NCI-H1105 (cell line): ENCODE measurements at regions not wholly inside any gene's neighbourhood (a gene's known extent, or its start where the extent isn't known, plus 50 kb on each side); places are given as distances from the start of the nearest gene placed in this dataset.
"Not testable (repeated sequence)": the region's sequence is repeated elsewhere in the genome, so short reads cannot be mapped to it uniquely, and the experiment has no call there.

Experiments used
- DNase-seq: peaks from one replicate; lab custom pipeline; 2025; lab: John Stamatoyannopoulos, UW

DNA sequence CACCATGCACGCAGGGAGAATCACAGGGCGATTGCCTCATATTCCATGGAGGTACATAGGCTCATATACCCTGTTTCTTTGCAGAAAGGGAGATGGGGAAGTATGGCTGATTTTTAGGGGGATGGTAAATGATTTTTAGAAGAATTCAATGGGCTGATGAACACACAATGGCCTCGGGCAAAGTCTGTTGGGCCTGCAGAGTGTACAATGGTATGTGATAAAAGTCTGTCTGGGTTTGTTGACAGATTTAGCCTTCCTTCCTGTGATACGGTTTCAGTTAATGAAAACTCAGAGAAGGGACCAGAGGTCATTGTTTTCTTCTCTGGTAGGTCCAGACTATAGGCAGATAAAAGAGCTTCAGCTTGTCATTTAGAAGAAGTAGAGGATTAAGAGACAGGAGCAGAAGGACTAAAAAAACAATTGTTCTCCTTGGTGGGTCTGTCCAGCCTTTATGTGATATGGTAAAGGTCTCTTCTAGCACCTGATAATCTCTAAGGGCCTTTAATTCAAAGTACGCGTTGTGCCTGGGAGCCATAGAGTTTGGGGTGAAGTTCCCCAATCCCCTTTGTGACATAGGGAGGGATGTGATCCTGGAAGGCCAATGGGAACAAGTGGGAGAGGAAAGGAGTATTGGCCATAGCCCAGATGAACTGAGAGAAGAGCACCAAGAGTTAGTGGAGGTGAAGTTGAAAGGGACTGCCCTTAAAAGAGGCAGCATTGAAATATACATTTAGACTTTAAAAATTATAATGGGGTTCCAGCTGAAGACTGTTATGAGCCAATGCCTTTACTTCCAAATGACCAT is 107.5 kb upstream of the SERPINE2 start:
- DNase-seq: no peak

DNA sequence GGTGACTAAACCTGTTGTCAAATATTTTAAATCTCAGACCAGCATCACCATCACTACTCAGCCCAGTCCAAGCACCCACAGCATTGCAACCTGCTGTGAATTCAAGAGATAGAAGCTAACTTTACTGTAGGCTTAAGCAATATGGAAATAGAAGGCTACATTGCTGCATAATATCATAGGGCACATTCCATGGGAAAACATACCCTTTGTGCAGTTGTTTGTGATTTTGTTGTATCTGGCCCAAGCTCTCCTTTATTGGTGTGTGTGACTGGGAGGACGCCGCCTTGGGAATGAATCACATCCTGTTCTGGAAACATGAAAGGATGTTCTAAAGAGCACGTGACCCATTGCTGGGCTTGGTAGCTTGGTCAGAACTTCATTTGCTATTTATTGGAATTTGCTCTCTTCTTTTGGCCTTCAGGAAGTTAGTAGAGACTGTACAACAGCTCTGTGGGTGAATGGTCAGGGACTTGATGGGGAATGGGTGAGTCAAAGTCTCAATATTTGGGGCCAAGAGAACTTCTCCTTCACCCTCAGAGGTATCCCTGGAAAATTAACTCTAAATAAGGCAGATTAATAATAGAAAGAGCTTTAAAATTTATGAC is 106.8 kb upstream of the SERPINE2 start:
- DNase-seq: no peak

DNA sequence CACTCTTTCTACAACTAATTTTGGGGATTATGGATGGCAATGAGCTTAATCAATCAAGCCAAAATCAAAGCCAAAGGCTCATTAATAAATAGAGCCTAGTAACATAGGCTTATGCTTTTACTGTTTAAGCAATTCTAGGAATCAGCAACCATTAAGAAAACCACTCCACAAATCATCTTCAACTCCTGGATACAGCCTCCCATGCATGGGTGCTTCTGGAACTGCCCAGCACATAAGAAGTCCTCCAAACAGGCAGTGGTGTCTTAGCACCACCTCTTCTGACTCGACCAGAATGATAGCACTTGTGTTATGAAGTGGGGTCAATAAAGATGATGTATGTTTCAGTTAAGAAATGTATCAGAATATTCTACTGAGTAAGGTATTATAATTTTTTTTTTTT is 104.4 kb upstream of the SERPINE2 start:
- DNase-seq: no peak

DNA sequence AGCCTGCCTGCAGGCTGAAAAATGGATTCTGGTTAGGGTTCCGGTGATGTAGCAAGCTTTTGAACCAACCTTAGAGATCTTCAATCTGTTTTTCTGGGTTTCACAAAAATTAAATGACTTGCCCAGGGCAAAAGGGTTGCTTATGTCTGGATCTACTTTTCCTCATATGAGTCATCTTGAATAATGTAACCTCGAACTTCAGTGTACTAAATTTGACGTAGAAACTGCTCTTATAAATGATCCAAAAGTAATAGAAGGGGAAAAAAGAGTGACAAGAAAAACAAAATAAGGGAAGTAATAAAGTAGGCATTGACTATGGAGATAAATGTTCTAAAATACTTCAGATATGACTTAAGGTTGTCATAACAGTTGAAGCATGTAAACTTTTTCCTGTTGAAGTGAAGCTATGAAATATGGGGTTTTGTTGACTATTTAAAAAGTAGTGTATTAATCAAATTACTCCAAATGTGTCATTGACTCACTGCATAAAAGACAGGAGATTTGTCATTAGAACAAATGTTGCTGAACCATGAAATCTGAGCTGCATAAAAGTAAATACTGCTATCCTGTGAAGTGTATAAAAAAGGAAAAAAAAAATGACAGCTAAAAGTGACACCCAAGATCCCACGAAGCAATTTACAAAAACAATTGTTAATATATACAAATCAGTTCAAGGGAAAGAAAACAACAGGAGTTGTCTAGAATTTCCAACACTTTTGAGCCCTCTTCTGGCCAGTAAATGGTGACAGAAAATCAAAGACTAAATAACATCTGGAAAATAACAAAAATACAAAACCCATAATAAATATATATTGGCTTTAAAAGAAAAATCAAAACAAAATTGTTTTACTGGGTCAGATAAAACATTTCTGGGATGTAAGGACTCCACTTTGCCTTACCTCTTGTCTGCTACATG is 103.6 kb upstream of the SERPINE2 start:
- DNase-seq: no peak

DNA sequence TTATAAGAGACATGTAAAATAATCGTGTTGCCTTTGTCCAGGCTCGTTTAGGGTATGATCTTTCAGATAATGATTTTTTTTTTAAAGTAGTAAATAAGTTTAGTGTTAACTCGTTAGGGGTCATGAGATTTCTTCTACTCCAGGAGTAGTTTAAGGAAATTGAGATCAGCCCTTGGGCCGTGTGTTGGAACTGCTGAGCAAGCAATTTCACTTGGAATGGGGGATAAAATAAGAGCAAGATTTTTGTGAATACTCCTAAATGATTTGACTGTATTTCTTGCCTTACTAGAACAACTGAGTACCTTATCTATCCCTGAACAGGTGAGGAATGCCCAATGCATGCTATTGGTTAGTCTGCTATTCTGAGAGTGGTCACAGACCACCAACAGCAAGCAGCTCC is 102.2 kb upstream of the SERPINE2 start:
- no peak for DNase-seq

DNA sequence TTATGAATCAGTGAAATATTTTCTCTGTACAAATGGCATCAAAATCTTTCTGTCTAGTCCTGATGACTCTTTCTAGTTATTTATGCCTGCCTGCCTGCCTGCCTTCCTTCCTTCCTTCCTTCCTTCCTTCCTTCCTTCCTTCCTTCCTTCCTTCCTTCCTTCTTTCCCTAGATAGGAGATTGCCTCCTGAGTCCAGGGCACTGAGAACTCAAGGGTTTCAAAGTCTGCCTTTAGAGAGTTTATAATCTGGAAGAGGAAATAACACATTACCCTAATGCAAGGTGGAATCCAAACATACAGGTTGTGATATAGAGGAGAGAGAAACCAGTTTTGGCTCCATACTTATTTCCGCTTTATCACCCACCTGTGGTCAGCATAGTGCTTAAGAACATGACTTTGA is 98.1 kb upstream of the SERPINE2 start:
- DNase-seq: no peak

DNA sequence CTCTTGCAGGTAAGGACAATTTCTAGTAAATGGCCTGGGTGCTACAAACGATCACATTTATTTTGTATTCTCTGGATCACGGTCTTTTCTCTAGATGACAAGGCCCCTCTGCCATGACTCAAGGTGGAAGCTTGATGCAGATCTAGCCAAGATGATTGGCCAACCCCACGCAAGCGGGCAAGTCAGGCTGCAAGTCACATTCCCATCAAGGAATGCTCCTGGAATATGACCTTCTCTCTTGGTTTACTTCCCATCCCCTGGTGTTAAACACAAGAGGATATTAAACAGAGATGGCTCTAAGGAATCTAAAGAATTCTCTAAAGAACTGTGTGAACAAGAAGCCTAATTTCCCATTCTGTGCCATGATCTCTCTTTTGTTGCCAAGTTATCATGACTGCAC is 97.3 kb upstream of the SERPINE2 start:
- DNase-seq: no peak

DNA sequence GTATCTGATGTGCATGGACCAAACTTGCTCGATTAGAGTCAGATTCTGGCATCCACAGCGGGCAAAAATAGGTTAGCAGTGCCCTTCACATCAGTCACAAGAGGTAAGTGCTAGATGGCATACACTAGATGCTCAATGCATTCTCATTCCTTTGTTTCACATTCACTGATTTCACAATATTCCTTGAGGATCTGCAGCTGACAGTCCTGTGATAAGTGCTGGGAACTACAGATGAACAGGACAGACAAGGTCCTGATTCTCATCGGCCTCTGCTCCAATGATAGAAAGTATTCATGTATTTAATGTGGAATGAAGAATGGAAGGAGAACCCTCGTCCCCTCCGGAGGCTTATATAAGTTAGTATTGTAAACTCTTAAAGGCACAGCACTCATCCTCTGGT is 96.8 kb upstream of the SERPINE2 start:
- no peak for DNase-seq

DNA sequence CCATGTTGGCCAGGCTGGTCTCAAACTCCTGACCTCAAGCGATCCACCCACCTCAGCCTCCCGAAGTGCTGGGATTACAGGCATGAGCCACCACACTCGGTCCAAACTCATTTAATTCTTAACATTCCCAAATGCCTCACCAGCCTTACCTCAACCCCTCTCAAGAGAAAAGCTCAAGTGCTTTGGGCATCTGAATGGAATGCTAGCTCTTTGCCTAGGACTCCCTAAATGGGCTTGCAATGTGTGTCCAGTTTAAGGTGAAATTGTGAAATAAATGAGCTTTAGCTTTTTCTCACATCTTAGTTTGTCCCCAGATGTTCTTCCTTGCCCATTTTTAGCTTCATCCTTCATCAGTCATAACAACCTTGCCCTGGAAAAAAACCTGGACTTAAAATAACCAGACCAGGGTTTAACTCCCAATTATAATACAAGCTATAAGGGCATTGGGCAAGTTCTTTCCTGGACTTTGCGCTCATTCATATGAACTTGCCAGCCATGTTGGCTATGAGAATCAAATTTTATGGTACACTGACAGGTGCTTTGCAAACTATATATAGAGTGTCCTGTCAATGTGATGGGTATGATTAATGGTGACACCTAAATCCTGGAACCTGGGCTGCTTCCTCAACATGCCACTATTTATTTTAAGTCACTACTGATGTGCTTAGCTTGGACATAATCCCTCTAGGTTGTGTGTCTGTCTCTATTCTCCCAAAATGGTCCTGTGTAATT is 95.1 kb upstream of the SERPINE2 start:
- DNase-seq: no peak

DNA sequence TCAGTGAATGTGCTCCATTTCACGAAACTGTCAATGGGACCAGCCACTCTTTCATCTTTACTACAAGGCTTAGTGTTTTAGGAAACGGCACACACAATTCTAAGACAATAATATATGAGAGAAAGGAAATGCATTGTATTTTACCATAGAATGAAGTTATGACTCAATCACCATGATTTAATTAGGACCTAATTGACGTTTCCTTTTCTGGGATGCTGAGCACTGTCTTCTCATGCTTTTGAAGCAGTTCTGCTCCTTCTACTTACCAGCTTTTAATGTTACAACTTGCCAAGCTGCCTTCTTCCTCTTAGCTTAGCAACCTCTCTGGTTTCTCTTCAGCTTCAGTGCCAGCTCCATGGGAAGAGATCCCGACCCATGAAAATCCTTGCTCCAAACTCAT is 94.3 kb upstream of the SERPINE2 start:
- DNase-seq: no peak

DNA sequence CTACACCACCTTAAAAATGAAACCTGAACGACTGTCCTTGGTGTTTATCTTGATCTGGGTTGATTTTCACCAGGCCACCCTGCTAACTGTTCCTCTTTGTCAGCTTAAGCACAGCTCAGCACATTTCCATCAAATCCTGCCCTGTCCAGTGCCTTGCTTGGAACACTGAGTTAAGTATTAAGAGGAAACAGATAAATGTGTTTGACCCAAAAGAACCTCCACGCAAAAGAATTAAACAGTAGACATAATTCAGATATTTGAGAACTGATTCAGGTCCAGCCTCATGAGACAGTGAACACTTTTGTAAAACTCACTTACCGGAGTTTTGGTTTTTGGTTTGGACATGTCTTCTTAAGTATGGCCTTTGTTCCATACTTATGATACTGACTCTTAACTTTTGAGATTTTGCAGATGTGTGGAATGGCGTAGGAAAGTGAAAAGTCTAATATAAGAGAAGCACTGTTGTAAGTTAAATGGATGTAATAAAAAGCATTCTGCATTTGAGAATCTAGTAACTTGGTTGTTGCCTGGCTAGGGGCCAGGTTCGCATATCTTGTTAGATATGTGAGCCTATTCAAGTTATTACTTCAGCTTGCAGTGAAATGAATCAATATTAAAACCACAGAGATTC is 88.9 kb upstream of the SERPINE2 start:
- DNase-seq: no peak

DNA sequence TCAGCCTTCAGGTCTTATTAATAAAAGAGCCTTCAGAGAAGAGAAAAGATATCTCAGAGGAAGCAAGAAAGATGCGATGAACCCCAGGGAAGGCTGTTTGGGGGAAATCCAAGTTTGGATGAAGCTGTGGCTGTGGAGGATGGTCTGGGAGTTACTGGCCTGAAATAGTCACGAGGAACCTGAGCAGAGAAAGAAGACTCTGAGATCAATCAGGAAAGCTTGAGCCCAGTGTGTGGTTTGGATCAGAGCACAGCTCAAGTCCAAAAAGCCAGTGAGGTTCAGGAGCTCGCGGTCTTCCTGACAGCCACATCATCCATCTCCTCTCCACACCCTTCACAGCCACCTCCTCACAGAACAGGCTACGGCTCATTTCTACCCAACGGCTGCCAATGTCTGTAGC is 87.4 kb upstream of the SERPINE2 start:
- no peak for DNase-seq

DNA sequence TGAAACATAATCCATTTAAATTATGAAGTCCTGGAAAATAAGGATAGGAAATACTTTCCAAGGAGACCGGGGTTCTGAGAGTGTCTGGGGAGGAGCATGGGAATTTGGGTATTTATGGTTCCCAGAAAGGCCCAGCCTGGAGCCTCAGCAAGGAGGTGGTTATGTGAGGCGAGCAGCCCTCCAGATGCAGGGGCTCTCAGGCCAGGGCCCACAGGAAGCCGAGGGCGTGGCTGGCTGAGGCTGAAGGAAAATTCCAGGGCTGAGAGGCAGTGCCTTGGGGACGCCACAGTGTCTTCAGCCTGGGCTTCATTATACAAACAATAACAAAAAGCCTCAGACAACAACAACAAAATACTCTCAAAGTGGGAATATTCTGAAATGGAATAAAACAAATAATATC is 86.9 kb upstream of the SERPINE2 start:
- DNase-seq: no peak

DNA sequence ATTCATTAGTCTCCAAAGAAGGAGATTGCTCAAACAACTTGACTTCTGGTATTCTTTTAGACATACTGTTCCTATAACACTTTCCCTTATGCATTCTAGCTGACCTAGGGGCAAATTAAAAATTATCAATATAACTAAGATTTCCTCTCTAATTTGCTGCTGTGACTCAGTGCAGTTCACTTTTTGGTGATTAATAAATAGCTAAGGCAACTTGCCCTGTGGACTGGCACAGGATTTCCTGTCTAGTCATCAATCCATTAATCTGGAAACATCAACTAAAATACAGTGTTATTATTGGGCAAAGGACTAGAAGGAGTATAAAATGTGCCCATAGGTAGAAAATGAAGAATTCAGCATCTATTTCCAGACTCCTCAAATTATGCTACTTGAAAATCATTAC is 83.5 kb upstream of the SERPINE2 start:
- DNase-seq: no peak

DNA sequence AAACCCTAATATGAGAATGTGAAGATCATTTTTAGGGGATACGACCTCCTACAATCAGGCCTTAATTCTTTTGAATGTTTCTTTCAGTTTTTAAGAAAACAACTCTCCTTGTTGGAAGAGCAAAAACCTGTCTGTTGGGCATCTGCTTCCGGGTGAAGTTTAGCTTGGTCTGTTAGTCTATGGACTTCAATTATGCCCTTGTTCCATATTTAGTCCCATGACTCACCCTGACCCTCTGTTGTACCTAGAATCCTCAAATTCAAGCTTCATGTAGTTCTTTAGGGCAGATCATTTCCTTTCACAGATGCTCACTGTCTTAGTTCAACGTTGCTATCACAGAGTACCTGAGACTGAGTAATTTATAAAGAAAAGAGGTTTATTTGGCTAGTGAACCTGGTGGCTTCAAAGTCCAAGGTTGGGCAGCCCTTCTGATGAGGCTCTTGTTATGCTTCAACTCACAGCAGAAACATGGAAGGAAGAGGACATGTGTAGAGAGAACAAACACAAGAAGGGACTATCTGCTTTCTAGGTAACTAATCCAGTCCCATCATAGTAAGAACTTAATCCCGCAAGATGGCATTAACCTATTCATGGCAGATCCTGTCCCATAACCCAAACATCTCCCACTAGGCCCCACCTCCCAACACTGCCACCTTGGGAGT is 82.5 kb upstream of the SERPINE2 start:
- no peak for DNase-seq

DNA sequence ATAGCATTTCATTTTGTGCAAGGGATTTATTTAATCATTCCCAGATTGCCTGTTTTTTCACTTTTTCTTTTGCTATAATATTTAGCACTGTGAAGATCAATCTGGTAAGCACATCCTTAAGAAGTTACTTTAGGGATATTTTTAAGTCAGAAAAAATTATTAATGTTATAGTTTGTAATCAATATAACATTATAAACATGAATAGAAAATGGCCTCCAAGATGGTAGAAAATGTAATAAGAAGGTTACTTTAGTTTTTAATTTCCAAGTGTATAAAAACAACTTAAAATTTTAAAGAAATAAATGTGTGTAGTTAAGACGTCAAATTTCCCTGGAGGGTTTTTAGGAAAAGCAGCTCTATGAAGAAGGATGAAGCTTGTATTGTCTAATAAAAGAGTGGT is 81.9 kb upstream of the SERPINE2 start:
- DNase-seq: no peak

DNA sequence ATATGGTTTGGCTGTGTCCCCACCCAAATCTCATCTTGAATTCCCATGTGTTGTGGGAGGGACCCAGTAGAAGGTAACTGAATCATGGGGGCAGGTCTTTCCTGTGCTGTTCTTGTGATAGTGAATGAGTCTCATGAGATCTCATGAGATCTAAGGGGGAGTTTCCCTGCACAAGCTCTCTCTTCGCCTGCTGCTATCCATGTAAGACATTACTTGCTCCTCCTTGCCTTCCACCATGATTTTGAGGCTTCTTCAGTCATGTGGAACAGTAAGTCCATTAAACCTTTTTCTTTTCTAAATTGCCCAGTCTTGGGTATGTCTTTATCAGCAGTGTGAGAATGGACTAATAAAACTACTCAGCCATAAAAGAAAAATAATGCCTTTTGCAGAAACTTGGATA is 80.8 kb upstream of the SERPINE2 start:
- DNase-seq: not testable (repeated sequence)

DNA sequence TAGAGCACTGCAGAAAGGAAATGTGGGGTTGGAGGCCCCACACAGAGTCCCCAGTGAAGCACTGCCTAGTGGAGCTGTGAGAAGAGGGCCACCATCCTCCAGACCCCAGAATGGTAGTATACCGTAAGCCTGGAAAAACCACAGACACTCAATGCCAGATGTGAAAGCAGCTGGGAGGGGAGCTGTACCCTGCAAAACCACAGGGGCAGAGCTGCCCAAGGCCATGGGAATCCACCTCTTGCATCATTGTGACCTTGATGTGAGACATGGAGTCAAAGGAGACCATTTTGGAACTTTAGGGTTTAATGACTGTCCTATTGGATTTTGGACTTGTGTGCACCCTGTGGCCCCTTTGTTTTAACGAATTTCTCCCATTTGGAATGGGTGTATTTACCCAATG is 75.3 kb upstream of the SERPINE2 start:
- no peak for DNase-seq

DNA sequence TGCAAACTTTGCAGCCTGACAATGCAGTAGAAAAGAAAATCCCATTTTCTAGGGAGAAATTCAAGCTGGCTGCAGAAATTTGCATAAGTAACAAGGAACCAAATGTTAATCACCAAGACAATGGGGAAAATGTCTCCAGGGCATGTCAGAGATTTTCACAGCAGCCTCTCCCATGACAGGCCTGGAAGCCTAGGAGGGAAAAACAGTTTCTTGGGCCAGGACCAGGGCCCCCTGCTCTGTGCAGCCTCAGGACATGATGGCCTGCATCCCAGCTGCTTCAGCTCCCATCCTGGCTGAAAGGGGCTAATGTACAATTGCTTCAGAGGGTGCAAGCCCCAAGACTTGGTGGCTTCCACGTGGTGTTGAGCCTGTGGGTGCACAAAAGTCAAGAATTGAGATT is 74.8 kb upstream of the SERPINE2 start:
- DNase-seq: not testable (repeated sequence)

DNA sequence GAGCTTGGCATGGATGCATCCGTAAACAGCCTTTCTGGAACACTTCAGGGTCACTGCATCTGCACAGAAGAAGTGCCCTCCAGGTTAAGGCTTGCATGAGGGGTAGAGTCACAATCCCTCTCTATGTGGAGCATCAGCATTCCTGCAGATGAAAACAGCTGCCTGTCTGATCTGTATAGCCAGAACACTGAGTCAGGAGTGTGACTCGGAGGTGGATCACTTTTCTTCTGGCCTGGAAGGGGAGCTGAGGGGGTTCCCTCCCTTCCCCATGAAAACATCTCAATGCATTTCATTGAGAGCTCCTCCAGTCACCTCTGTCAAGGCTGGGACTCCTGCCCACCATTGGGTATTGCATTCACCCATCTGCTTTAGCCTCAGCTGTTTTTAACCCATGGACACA is 72.5 kb upstream of the SERPINE2 start:
- DNase-seq: no peak

DNA sequence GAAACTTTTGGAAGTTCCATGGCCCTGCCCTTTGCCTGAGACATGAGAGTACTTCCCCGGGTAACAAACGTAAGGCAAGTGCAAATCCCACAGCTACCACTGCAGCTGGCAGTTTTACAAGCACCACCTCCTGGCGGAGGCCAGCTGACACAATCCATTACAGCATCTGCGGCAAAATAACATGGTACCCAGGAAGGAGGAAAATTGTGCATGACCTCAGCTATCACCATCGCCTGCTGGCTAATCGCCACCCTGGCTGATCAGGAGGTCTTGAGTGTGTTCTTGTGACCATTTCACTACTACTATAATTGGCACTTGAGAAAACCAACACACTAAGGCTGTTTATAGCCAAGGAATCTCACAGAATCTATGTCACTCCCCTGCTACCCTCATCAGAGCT is 71.7 kb upstream of the SERPINE2 start:
- DNase-seq: no peak
